A549 (cell line): ENCODE measurements at regions not wholly inside any gene's neighbourhood (a gene's known extent, or its start where the extent isn't known, plus 50 kb on each side); places are given as distances from the start of the nearest gene placed in this dataset.
"Not testable (repeated sequence)": the region's sequence is repeated elsewhere in the genome, so short reads cannot be mapped to it uniquely, and the experiment has no call there.

Experiments
- CEBPB ChIP-seq, 2 experiments: fragments of >200 bp in 1 of 2; sonication (Bioruptor Twin) in 1 of 2; formaldehyde crosslinking in 1 of 2; IDR thresholded peaks; 2 replicates each; pipeline ENCODE4 v1.6.1; 2012 to 2016
- CTCF ChIP-seq: fragments of >200 bp; sonication (Bioruptor Twin); formaldehyde crosslinking; IDR thresholded peaks from 3 replicates; pipeline ENCODE4 v1.5.1; 2016
- E2F6 ChIP-seq: IDR thresholded peaks from 2 replicates; pipeline ENCODE4 v1.6.1; 2012; ENCODE audit warnings: low read depth, borderline replicate concordance
- EP300 ChIP-seq, 2 experiments: fragments of >200 bp; sonication (Bioruptor Twin); formaldehyde crosslinking; IDR thresholded peaks; 2 replicates in 1 of 2; 3 replicates in 1 of 2; pipeline ENCODE4 v1.6.1; 2016 to 2017
- HDAC2 ChIP-seq: fragments of 200-600 bp; sonication (generic); IDR thresholded peaks from 2 replicates; pipeline ENCODE4 v1.6.1; 2016
- HOXA7 ChIP-seq: fragments of 250-450 bp; sonication (Bioruptor Pico); IDR thresholded peaks from 2 replicates; pipeline ENCODE4 v1.5.0; 2020; ENCODE audit warnings: mild to moderate bottlenecking, moderate library complexity
- KDM5A ChIP-seq: fragments of 200-600 bp; sonication (generic); IDR thresholded peaks from 2 replicates; pipeline ENCODE4 v1.6.1; 2016; ENCODE audit warnings: antibody characterized with exemption, mild to moderate bottlenecking
- REST ChIP-seq: fragments of 200-600 bp; sonication (generic); IDR thresholded peaks from 2 replicates; pipeline ENCODE4 v1.6.1; 2016; ENCODE audit warnings: antibody characterized with exemption, mild to moderate bottlenecking, moderate library complexity
- SMC3 ChIP-seq: fragments of >200 bp; sonication (Bioruptor Twin); formaldehyde crosslinking; IDR thresholded peaks from 3 replicates; pipeline ENCODE4 v1.6.1; 2018; ENCODE audit warnings: inconsistent platforms
- TP53 ChIP-seq: fragments of 250-450 bp; sonication (Bioruptor Pico); IDR thresholded peaks from 2 replicates; pipeline ENCODE4 v1.5.0; 2021; ENCODE audit warnings: mild to moderate bottlenecking, moderate library complexity

GRCh38 chr5:89317838-89318237 lies 434.9 kb upstream of the MEF2C start:
- not testable (repeated sequence) for TF ChIP-seq REST; KDM5A; CTCF; CEBPB (IDR thresholded peaks at IDR 0.05); EP300 (IDR thresholded peaks at IDR 0.05); E2F6; HOXA7 (CRISPR knock-in tag); SMC3; TP53 (CRISPR knock-in tag); HDAC2
